Thyroid gland (tissue), 4 donors: ENCODE measurements at regions not wholly inside any gene's neighbourhood (a gene's known extent, or its start where the extent isn't known, plus 50 kb on each side); places are given as distances from the start of the nearest gene placed in this dataset.
A peak's percentile ranks its signal among the peaks of the same experiment; 100 is the strongest.

Source experiments
- DNase-seq, 2 donors: peaks; one replicate each; pipeline ENCODE4 v3.0.0-alpha.2; 2019
- H3K27ac ChIP-seq, 3 donors: fragments of 200-600 bp; sonication (generic); 1 replicate in 2 of 3; 2 replicates in 1 of 3; pipeline ENCODE4 v1.5.1; 2016 to 2019; ENCODE audit warnings: mild to moderate bottlenecking in 1 of 3, moderate library complexity in 1 of 3
- H3K27me3 ChIP-seq: fragments of 200-600 bp; sonication (generic); one replicate; pipeline ENCODE4 v1.5.1; 2019
- H3K36me3 ChIP-seq, 2 donors: fragments of 200-600 bp; sonication (generic); one replicate each; pipeline ENCODE4 v1.5.1; 2016 to 2019
- H3K4me1 ChIP-seq, 2 donors: fragments of 200-600 bp; sonication (generic); one replicate each; pipeline ENCODE4 v1.5.1; 2017 to 2019
- H3K4me3 ChIP-seq, 3 donors: fragments of 200-600 bp; sonication (generic); replicated peaks in 1 of 3; 1 replicate in 2 of 3; 2 replicates in 1 of 3; pipeline ENCODE4 v1.5.1; 2016; ENCODE audit warnings: mild to moderate bottlenecking in 1 of 3
- H3K9me3 ChIP-seq: fragments of 200-600 bp; sonication (generic); one replicate; pipeline ENCODE4 v1.5.1; 2017
- CTCF ChIP-seq, 6 experiments: fragments of 200-600 bp in 3 of 6; fragments of 450-650 bp in 3 of 6; sonication (generic) in 3 of 6; IDR thresholded peaks; one replicate each; pipeline ENCODE4 v1.5.1; 2016 to 2019; ENCODE audit warnings: antibody characterized with exemption in 6 of 6, mild to moderate bottlenecking in 2 of 6, inconsistent platforms in 1 of 6, moderate library complexity in 1 of 6
- POLR2A ChIP-seq, 2 donors: fragments of 450-650 bp; IDR thresholded peaks; one replicate each; pipeline ENCODE4 v1.6.1; 2017; ENCODE audit warnings: antibody characterized with exemption in 2 of 2, mild to moderate bottlenecking in 2 of 2, moderate library complexity in 1 of 2
- WGBS, 2 donors: methylation state at CpG; one replicate each; pipeline ENCODE4 v1.1.5; 2017; 5-methylcytosine and 5-hydroxymethylcytosine counted together
- intact Hi-C: fragments of 100-400 bp; cut with DNase I; formaldehyde crosslinking; loops from one replicate; pipeline ENCODE4 v1.15.1; 2023

- 67 to 69% methylated on average over 6 of the region's 6 CpGs for WGBS, 2 donors
- DNase-seq: no peak
- no peaks in the 10 kb centered on the region for H3K9me3 ChIP-seq
- intact Hi-C loops: no loop called here
- no peak for TF ChIP-seq POLR2A (IDR thresholded peaks at IDR 0.05)
- no peak for TF ChIP-seq CTCF (IDR thresholded peaks at IDR 0.05)
- H3K27ac ChIP-seq: no peak overlapping the region
- H3K36me3 ChIP-seq: no peaks in the 10 kb centered on the region
- H3K4me1 ChIP-seq: no peaks in the 10 kb centered on the region
- no peaks in the 10 kb centered on the region for H3K27me3 ChIP-seq
- no peak overlapping the region for H3K4me3 ChIP-seq
These were observed 294.2 kb upstream of the SKOR2 start for GRCh38 chr18:47545613-47546012.

GRCh38 chr18:47543080-47543479, 291.6 kb upstream of the SKOR2 start:
- Histone ChIP-seq H3K27me3 (no peaks in the 10 kb centered on the region), H3K9me3 (no peaks in the 10 kb centered on the region), H3K27ac (no peak overlapping the region), H3K36me3 (no peaks in the 10 kb centered on the region), H3K4me1 (no peaks in the 10 kb centered on the region), H3K4me3 (no peak overlapping the region)
- intact Hi-C loops: no loop called here
- no peak for TF ChIP-seq POLR2A (IDR thresholded peaks at IDR 0.05)
- 64 to 67% methylated on average over 3 of the region's 3 CpGs for WGBS, 2 donors
- no peak for DNase-seq

- intact Hi-C loops: no loop called here
- Histone ChIP-seq H3K27me3 (no peaks in the 10 kb centered on the region), H3K4me3 (no peak overlapping the region), H3K4me1 (no peaks in the 10 kb centered on the region), H3K9me3 (no peaks in the 10 kb centered on the region), H3K36me3 (no peaks in the 10 kb centered on the region), H3K27ac (no peak overlapping the region)
- DNase-seq: no peak
- TF ChIP-seq POLR2A (IDR thresholded peaks at IDR 0.05): no peak
- TF ChIP-seq CTCF (IDR thresholded peaks at IDR 0.05): no peak
- WGBS, 2 donors: 33 to 45% methylated on average over 2 of the region's 2 CpGs
These were observed 291.1 kb upstream of the SKOR2 start for GRCh38 chr18:47542551-47542950.

- 8 to 13% methylated on average over 25 to 27 of the region's 27 CpGs for WGBS, 2 donors
- H3K27ac ChIP-seq: no peak overlapping the region
- H3K9me3 ChIP-seq: no peaks in the 10 kb centered on the region
- no peak for DNase-seq
- H3K4me3 ChIP-seq: no peak overlapping the region
- H3K36me3 ChIP-seq: no peaks in the 10 kb centered on the region
- H3K27me3 ChIP-seq: peaks cover 4% of the 10 kb centered on the region
- intact Hi-C loops: no loop called here
- no peaks in the 10 kb centered on the region for H3K4me1 ChIP-seq
- TF ChIP-seq CTCF (IDR thresholded peaks at IDR 0.05) (peak in 1 of 6 experiments; percentile 23), POLR2A (IDR thresholded peaks at IDR 0.05) (no peak)
These were observed 280.3 kb upstream of the SKOR2 start for GRCh38 chr18:47531717-47532116.

GRCh38 chr18:47530695-47531094, 279.2 kb upstream of the SKOR2 start:
- no peaks in the 10 kb centered on the region for H3K9me3 ChIP-seq
- 89 to 92% methylated on average over 3 of the region's 3 CpGs for whole genome bisulfite sequencing, 2 donors
- DNase-seq: no peak
- no peak overlapping the region for H3K4me3 ChIP-seq
- no peaks in the 10 kb centered on the region for H3K36me3 ChIP-seq
- intact Hi-C loops: no loop called here
- peaks cover 4% of the 10 kb centered on the region for H3K27me3 ChIP-seq
- no peaks in the 10 kb centered on the region for H3K4me1 ChIP-seq
- no peak for TF ChIP-seq POLR2A (IDR thresholded peaks at IDR 0.05)
- TF ChIP-seq CTCF (IDR thresholded peaks at IDR 0.05): no peak
- no peak overlapping the region for H3K27ac ChIP-seq

GRCh38 chr18:47528343-47528742, 276.9 kb upstream of the SKOR2 start:
- TF ChIP-seq POLR2A (IDR thresholded peaks at IDR 0.05) (no peak), CTCF (IDR thresholded peaks at IDR 0.05) (no peak)
- no peak for DNase-seq
- no peaks in the 10 kb centered on the region for H3K36me3 ChIP-seq
- 90 to 98% methylated on average over 1 of the region's 1 CpG for WGBS, 2 donors
- peaks cover 4% of the 10 kb centered on the region for H3K27me3 ChIP-seq
- no peak overlapping the region for H3K27ac ChIP-seq
- H3K4me3 ChIP-seq: no peak overlapping the region
- no peaks in the 10 kb centered on the region for H3K4me1 ChIP-seq
- intact Hi-C loops: no loop called here
- H3K9me3 ChIP-seq: no peaks in the 10 kb centered on the region
